ENCODE measurements at regions not wholly inside any gene's neighbourhood (a gene's known extent, or its start where the extent isn't known, plus 50 kb on each side); places are given as distances from the start of the nearest gene placed in this dataset.

- TF ChIP-seq CTCF (IDR thresholded peaks at IDR 0.05) (no peak), POLR2A (IDR thresholded peaks at IDR 0.05) (no peak), POLR2AphosphoS5 (IDR thresholded peaks at IDR 0.05) (no peak)
These were observed 373.8 kb downstream of the STIM2 start for GRCh38 chr4:27234306-27234899.
